Stimulated activated CD8-positive, alpha-beta memory T cell treated with anti-CD3 and anti-CD28 coated beads, Interleukin-15, amount 100 ng/mL, for 48 hours (primary cell): ENCODE measurements at regions not wholly inside any gene's neighbourhood (a gene's known extent, or its start where the extent isn't known, plus 50 kb on each side); places are given as distances from the start of the nearest gene placed in this dataset.

Source experiments
- DNase-seq, 2 donors: peaks; one replicate each; pipeline ENCODE4 v3.0.0-alpha.2; 2020; ENCODE audit warnings: low read depth in 2 of 2

DNA sequence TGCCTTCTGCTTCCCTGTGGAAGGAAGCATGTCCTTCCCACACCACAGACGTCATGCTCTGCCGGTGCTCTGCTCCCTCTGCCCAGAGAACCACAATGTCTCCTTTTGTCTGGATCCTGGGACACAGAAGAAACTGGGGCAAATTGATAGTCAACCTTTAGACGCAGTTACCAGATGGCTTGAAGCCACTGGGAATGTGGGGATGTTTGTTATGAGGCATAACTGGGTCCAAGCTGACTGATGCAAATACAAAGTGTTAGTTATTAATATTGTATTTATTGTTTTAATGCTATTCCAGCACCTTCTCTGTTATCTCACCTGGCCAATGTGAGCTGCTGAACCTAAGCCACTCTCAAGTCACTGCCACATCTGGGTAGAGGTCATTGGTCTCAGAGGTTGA, 322.2 kb downstream of the SHANK2 start:
- no peak for DNase-seq

DNA sequence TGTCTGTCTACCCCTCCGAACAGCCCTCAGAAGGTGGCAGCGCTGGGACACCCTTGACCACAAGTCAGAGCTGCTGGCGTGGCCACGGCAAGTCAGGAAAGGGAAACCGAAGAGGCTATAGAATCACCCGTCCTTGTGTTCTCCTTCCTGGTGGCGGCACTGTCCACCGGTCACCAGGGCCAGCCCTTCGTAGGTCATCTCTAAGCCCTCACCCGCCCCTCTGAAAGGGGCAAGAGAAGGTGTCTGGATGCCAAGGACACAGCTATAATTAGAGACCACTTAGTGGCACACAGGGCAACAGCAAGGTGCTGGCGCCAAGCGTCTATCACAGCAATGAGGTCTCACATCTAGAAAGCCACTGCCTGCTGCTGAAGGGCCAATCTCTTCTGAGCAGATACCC, 320.9 kb downstream of the SHANK2 start:
- no peak for DNase-seq

DNA sequence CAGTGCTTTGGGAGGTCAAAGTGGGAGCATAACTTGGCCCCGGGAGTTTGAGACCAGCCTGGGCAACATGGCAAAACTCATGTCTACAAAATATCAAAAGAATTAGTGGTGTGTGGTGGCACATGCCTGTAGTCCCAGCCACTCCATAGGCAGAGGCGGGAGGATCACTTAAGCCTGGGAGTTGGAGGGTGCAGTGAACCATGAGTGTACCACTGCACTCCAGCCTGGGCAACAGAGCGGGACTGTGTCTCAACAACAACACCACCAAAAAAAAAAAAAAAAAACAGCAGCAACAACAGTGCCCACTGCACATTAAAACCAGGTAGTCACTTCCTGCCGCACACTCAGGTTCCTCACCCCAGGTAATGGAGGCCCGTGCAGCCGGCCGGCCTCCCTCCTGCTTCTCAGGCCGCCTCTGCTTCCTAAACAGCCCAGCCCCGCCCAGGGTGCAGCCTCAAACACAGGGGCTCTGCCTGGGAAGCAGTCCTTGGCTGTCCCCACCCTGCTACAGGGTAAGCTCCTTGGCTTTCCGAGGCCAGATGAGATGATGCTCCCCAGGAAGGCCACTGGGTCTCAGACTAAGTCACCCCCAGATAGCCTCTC, 318.3 kb downstream of the SHANK2 start:
- no peak for DNase-seq

DNA sequence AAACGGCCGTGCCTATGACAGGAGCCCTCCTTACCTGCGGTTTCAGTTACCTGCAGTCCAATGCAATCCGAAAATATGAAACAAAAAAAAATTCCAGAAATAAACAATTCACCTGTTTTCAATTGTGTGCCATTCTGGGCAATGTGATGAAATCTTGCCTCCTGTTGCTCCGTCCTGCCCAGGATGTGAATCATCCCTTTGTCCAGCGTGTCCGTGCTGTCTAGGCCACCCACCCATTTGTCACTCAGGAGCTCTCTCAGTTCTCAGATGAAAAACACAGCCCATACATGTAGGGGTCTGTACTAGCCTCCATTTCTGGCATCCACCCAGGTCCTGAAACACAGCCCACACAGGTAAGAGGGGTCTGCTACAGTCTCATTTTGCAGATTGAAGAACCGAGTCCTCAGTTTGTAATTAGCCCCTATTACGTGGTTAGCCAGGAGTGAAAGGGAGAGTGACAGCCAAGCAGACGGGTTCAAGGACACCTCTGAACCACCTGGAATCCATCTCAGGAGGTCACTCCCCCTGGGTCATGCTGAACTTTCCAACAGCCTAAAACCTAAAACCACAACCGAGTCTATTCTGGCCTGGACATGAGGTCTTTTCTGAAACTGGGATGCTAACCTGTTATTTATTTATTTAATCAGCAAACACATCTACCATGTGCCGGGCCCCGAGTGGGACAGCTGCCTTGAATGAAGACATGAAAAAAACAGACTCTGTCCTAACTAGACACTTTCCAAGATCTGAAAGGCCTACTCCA, 317.2 kb downstream of the SHANK2 start:
- DNase-seq = no peak

DNA sequence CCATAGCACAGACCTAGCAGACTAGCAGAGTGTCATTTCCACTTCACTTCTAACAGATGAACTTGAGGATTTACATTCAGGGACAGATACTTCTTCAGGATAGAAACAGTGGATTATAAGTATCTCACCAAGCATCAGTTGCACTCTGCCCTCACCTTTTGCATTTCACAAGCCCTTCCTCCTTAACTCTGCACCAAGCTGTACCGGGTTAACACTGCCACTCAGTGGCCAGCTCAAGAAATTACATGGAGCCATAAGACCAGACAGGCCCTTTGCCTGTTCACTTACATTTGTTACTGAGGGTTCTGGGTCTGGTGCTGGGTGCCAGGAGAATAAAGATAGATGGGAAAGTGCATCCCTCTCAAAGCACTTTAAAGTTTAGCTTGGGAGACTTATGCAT, 309.8 kb downstream of the SHANK2 start:
- no peak for DNase-seq

DNA sequence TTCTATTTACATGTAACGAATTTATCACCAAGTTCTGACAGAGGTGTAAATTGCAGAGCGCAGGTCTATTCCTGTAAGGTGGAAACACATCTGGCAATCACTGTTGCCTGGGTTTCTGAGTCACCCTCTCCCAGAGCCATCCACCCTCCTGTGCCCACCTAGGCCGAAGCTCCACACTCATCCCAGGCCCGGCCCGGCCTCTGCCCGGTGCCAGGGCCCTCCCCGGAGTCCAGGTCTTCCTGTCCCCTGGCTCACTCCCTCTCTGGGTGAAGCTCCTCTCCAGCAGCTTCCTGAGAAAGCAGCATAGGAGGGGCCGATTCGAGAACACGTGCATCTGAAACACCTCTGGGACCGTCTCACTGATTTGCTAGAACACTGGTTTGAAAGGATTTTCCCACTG, 308.2 kb downstream of the SHANK2 start:
- no peak for DNase-seq

DNA sequence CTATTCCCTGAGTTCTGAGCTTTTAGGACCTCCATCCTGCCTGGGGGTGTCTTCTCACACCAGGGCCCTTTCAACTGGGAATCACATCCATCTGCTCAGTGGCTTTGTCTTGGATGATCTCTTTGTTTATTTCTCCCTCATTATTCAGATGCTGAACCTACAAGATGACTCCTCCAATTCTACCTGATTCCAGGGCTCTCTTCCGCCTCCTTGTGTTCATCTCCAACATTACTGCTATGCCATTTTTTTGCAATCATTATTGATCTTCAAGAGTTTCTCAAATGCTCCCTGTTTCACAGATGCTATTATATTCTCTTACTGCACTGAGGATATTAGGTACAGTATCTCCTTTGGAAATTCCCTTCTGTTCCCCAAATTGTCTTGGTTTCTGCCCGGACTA, 307.7 kb downstream of the SHANK2 start:
- no peak for DNase-seq

DNA sequence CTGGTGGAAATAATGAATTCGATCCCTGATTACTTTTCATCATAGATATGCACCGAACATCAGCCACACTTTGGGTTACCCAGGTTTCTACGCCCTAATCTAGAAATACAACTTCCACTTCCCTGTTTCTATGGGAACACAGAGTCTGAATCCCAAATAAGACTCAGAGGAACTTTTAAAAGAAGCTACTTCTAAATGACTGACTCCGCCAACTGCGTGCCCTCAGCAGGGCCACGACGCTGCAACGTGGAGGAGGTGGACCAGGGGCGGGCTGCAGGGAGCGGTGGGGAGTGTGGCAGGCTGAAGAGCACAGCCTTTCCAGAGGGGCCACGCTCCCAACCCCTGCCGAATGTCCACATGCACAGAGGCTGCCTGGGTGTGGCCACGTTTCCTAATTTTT, 304.0 kb downstream of the SHANK2 start:
- DNase-seq = no peak

DNA sequence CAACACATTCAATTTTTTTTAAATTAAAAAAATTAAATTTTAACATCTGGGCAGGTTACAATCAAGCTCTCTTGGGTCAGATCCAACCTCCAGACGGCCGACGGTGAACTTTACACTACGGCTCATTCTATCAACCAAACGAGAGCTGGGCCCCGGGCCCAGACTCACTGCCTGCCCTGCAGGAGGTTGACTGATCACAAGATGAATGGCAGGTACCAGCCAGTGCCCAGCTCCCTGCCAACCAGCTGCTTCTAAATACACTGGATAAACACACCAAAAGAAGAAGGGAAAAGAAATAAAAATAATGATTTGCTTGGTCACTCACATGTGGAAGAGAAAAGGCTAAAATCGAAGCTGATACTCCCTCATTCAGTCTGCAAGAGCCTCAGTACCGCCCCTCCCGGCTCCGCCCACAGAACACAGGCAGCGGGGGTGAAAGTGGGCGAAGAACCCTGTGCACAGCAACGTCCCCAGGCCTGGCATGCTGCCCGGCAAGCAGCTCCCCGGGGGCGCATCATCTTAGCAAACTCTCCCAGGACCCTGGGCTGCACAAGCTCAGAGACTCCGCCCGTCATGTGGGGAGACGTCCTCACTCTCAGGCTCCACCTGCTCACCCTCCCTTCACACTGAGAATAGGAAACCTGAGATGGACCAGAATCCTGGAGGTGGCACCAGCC, 303.4 kb downstream of the SHANK2 start:
- DNase-seq = no peak

DNA sequence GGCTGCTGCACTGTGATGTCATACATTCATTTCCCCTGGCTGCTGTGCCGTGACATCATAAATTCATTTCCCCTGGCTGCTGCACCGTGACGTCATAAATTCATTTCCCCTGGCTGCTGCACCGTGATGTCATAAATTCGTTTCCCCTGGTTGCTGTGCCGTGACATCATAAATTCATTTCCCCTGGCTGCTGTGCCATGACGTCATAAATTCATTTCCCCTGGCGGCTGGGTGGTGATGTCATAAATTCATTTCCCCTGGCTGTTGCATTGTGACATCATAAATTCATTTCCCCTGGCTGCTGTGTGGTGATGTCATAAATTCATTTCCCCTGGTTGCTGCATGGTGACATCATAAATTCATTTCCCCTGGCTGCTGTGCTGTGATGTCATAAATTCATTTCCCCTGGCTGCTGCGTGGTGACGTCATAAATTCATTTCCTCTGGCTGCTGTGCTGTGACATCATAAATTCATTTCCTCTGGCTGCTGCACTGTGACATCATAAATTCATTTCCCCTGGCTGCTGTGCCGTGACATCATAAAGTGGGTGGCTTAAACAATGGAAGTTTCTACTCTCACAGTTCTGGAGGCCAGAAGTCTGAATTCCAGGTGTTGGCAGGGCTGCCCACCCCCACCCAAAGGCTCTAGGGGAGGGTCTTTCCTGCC, 301.1 kb downstream of the SHANK2 start:
- DNase-seq = no peak

DNA sequence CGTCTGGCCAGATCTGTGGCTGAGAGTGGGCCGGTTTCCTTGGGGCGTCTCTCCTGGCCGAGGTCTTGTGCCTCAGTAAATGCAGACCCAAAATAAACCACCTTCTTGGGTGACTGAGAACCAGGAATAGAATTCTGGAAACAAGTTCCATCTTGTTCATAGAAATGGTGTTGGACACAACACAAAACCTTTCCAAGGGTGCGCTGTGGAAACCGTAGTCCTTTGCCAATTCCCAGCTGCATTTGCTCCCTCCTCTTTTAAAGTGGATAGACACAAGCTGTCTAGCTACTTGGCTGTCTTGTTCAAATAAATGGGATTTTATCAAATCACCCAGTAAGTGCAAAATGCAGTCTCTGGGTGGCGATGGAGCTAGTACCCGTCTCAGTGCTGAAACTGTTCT, 300.2 kb downstream of the SHANK2 start:
- DNase-seq = no peak

DNA sequence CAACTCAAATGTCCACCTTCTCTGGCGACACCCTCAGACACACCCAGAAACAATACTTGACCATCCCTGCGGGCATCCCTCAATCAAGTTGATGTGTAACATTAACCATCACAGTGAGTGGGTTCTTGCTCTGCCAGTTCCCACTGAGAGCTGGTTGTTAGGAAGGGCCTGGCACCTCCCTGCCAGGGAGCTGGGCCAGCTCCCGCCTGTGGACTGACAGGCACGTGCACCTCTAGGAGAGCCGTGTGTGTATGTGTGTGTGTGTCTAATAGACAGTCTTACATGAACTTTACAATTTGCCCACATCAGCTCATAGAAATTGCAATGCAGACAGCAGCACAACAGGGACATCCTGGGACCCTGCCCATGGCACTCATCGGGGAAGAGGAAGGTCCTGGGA, 298.7 kb downstream of the SHANK2 start:
- DNase-seq = no peak

DNA sequence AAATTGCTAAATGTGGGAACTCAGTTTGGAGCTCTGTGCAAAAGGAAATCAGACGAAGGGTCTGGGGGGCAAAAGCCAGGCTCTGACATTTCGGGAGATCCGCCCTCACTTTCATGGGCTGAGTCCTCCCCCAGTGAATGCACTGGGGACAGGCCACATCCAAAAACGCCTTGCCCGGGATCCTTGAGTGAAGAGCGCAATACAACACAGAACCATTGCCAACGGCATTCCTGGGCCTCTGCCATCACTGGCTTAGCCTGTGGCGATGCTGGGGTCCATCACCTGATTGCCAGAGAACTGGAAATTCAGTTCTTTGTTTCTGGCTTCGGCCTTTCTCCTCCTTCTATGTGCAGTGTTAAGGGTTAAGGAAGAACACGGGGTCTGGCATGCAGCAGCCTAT, 297.9 kb downstream of the SHANK2 start:
- DNase-seq = no peak
